Stimulated activated CD8-positive, alpha-beta memory T cell treated with anti-CD3 and anti-CD28 coated beads, Interleukin-4, amount 100 ng/mL, for 1 hour (primary cell): ENCODE measurements at regions not wholly inside any gene's neighbourhood (a gene's known extent, or its start where the extent isn't known, plus 50 kb on each side); places are given as distances from the start of the nearest gene placed in this dataset.

Source experiments
- DNase-seq, 2 donors: peaks; one replicate each; pipeline ENCODE4 v3.0.0-alpha.2; 2020; ENCODE audit warnings: low read depth in 2 of 2, low spot score in 1 of 2

- DNase-seq, result no peak
Observed at GRCh38 chr22:48955351-48956311, 872.0 kb downstream of the BRD1 start.

- no peak for DNase-seq
Observed at GRCh38 chr22:48954781-48955311, 872.8 kb downstream of the BRD1 start.

GRCh38 chr22:48953830-48954229, 873.8 kb downstream of the BRD1 start:
- no peak for DNase-seq

GRCh38 chr22:48953103-48953720, 874.5 kb downstream of the BRD1 start:
- no peak for DNase-seq

- DNase-seq, result no peak
Observed at GRCh38 chr22:48952256-48953102, 875.2 kb downstream of the BRD1 start.

- no peak for DNase-seq
Observed at GRCh38 chr22:48951836-48952235, 875.8 kb downstream of the BRD1 start.

GRCh38 chr22:48950151-48950915, 877.3 kb downstream of the BRD1 start:
- DNase-seq, result no peak

GRCh38 chr22:48949375-48950149, 878.1 kb downstream of the BRD1 start:
- no peak for DNase-seq

GRCh38 chr22:48948575-48949170, 879.0 kb downstream of the BRD1 start:
- DNase-seq, result no peak

GRCh38 chr22:48947636-48948035, 880.0 kb downstream of the BRD1 start:
- no peak for DNase-seq

GRCh38 chr22:48945621-48946458, 881.8 kb downstream of the BRD1 start:
- DNase-seq, result no peak

- DNase-seq, result no peak
Observed at GRCh38 chr22:48944751-48945620, 882.7 kb downstream of the BRD1 start.

GRCh38 chr22:48944433-48944750, 883.3 kb downstream of the BRD1 start:
- DNase-seq, result no peak

- no peak for DNase-seq
Observed at GRCh38 chr22:48943567-48944432, 883.9 kb downstream of the BRD1 start.

- no peak for DNase-seq
Observed at GRCh38 chr22:48942698-48943566, 884.7 kb downstream of the BRD1 start.
